SK-N-SH treated with all-trans-retinoic acid at 6 μM for 48 hours (cell line): ENCODE measurements at regions not wholly inside any gene's neighbourhood (a gene's known extent, or its start where the extent isn't known, plus 50 kb on each side); places are given as distances from the start of the nearest gene placed in this dataset.
"Not testable (repeated sequence)": the region's sequence is repeated elsewhere in the genome, so short reads cannot be mapped to it uniquely, and the experiment has no call there.

Experiments
- CSDC2 ChIP-seq: fragments of 250-450 bp; sonication (Bioruptor Pico); IDR thresholded peaks from 2 replicates; pipeline ENCODE4 v1.5.0; 2020; ENCODE audit warnings: mild to moderate bottlenecking, moderate library complexity
- PATZ1 ChIP-seq: fragments of 250-450 bp; sonication (Bioruptor Pico); IDR thresholded peaks from 2 replicates; pipeline ENCODE4 v1.8.0; 2020; ENCODE audit warnings: mild to moderate bottlenecking, moderate library complexity, borderline replicate concordance
- PPARA ChIP-seq: fragments of 250-450 bp; sonication (Bioruptor Pico); IDR thresholded peaks from 2 replicates; pipeline ENCODE4 v1.5.0; 2020; ENCODE audit warnings: mild to moderate bottlenecking, borderline replicate concordance
- TCF4 ChIP-seq: fragments of 250-450 bp; sonication (Bioruptor Pico); IDR thresholded peaks from 2 replicates; pipeline ENCODE4 v1.8.0; 2021; ENCODE audit warnings: mild to moderate bottlenecking, moderate library complexity, borderline replicate concordance

GRCh38 chr17:22370988-22371387 is 678.7 kb downstream of the KCNJ18 start:
- TF ChIP-seq PPARA (CRISPR knock-in tag); CSDC2; TCF4 (CRISPR knock-in tag); PATZ1: not testable (repeated sequence)
